H1 (cell line): ENCODE measurements at regions not wholly inside any gene's neighbourhood (a gene's known extent, or its start where the extent isn't known, plus 50 kb on each side); places are given as distances from the start of the nearest gene placed in this dataset.
"Not testable (repeated sequence)": the region's sequence is repeated elsewhere in the genome, so short reads cannot be mapped to it uniquely, and the experiment has no call there.

Source experiments
- CTCF ChIA-PET: fragments of 300-600 bp; sonication (Branson Sonifier 250); formaldehyde crosslinking; loops from one replicate; lab custom pipeline; 2021; ENCODE audit not compliant: partially characterized antibody; lab: Charles Lee
- POLR2A ChIA-PET: fragments of 300-600 bp; sonication (Branson Sonifier 250); formaldehyde crosslinking; loops from one replicate; lab custom pipeline; 2021; ENCODE audit warnings: inconsistent platforms; ENCODE audit not compliant: partially characterized antibody; lab: Charles Lee
- DNase-seq, 2 experiments: peaks; one replicate each; pipeline versions ENCODE4 v3.0.0 to v3.0.0-alpha.2; 2010 to 2022; ENCODE audit warnings: low spot score in 2 of 2, low read depth in 1 of 2, mixed read lengths in 1 of 2
- FAIRE-seq: peaks from 2 replicates; lab custom pipeline; 2011; peaks lifted over from hg19 to GRCh38; lab: Jason Lieb, UNC
- H2AFZ ChIP-seq: 2 replicates; pipeline ENCODE4 v1.8.1; 2012; ENCODE audit warnings: low read length, inconsistent platforms
- H2AK5ac ChIP-seq: 2 replicates; pipeline ENCODE4 v1.6.1; 2013; ENCODE audit warnings: low read depth, low read length
- H2BK120ac ChIP-seq: replicated peaks from 2 replicates; pipeline ENCODE3; 2013; ENCODE audit warnings: low read depth, low read length, inconsistent platforms
- H2BK12ac ChIP-seq: 2 replicates; pipeline ENCODE4 v1.6.1; 2013; ENCODE audit warnings: low read depth, low read length
- H2BK15ac ChIP-seq: 2 replicates; pipeline ENCODE4 v1.6.1; 2013; ENCODE audit warnings: low read length
- H2BK20ac ChIP-seq: 2 replicates; pipeline ENCODE4 v1.6.1; 2013; ENCODE audit warnings: low read length
- H2BK5ac ChIP-seq: 2 replicates; pipeline ENCODE4 v1.6.1; 2013; ENCODE audit warnings: low read depth, low read length
- H3K14ac ChIP-seq: 2 replicates; pipeline ENCODE4 v1.6.1; 2013; ENCODE audit warnings: inconsistent platforms; ENCODE audit not compliant: insufficient read length
- H3K18ac ChIP-seq: 2 replicates; pipeline ENCODE4 v1.6.1; 2013; ENCODE audit warnings: low read length; ENCODE audit errors: extremely low read depth
- H3K23ac ChIP-seq: 2 replicates; pipeline ENCODE4 v1.6.1; 2013; ENCODE audit warnings: inconsistent platforms; ENCODE audit not compliant: insufficient read length
- H3K23me2 ChIP-seq: 2 replicates; pipeline ENCODE4 v1.6.1; 2013; ENCODE audit warnings: low read depth, low read length
- H3K27ac ChIP-seq: 2 replicates; pipeline ENCODE4 v1.6.1; 2011; ENCODE audit warnings: low read depth, low read length, inconsistent platforms
- H3K27me3 ChIP-seq, 4 experiments: replicated peaks in 1 of 4; 1 replicate in 1 of 4; 2 replicates in 3 of 4; pipeline versions ENCODE4 v1.6.1 to v1.8.1; 2011 to 2013; ENCODE audit warnings: low read length in 3 of 4, mild to moderate bottlenecking in 3 of 4, inconsistent platforms in 2 of 4, mixed read lengths in 2 of 4, moderate library complexity in 1 of 4; ENCODE audit not compliant: control insufficient read depth in 3 of 4, insufficient read depth in 3 of 4; ENCODE audit errors: extremely low read depth in 1 of 4
- H3K36me3 ChIP-seq, 4 experiments: 2 replicates each; pipeline versions ENCODE4 v1.6.1 to v1.8.1; 2011 to 2013; ENCODE audit warnings: mild to moderate bottlenecking in 4 of 4, low read length in 3 of 4, moderate library complexity in 2 of 4, control low read depth in 1 of 4, inconsistent platforms in 1 of 4; ENCODE audit not compliant: insufficient read depth in 4 of 4, control insufficient read depth in 2 of 4
- H3K4ac ChIP-seq: replicated peaks from 2 replicates; pipeline ENCODE3; 2013; ENCODE audit warnings: low read length, low read depth, mixed read lengths, inconsistent platforms; ENCODE audit not compliant: insufficient read length
- H3K4me1 ChIP-seq, 4 experiments: replicated peaks in 1 of 4; 1 replicate in 1 of 4; 2 replicates in 3 of 4; pipeline versions ENCODE4 v1.6.1 to v1.8.1; 2011 to 2013; ENCODE audit warnings: low read length in 3 of 4, inconsistent platforms in 2 of 4, mixed read lengths in 1 of 4; ENCODE audit not compliant: insufficient read depth in 4 of 4, control insufficient read depth in 3 of 4
- H3K4me2 ChIP-seq, 2 experiments: 2 replicates each; pipeline versions ENCODE4 v1.6.1 to v1.8.1; 2011 to 2013; ENCODE audit warnings: low read depth in 2 of 2, low read length in 2 of 2, control low read depth in 1 of 2, inconsistent platforms in 1 of 2, mild to moderate bottlenecking in 1 of 2; ENCODE audit not compliant: insufficient read depth in 1 of 2
- H3K4me3 ChIP-seq, 4 experiments: fragments of 200-600, 300-600 bp in 1 of 4; sonication (generic), shearing (Covaris generic), sonication (Bioruptor Twin) in 1 of 4; 2 replicates each; pipeline versions ENCODE4 v1.5.1 to v1.8.1; 2011 to 2016; ENCODE audit warnings: low read length in 4 of 4, low read depth in 3 of 4, control low read depth in 2 of 4, inconsistent platforms in 2 of 4, mild to moderate bottlenecking in 2 of 4, mixed read lengths in 1 of 4, moderate library complexity in 1 of 4; ENCODE audit not compliant: insufficient read depth in 2 of 4; ENCODE audit errors: extremely low read depth in 1 of 4
- H3K56ac ChIP-seq: replicated peaks from 2 replicates; pipeline ENCODE3; 2013; ENCODE audit warnings: low read depth, mild to moderate bottlenecking, mixed read lengths, low read length, inconsistent platforms; ENCODE audit not compliant: insufficient read length
- H3K79me1 ChIP-seq: 2 replicates; pipeline ENCODE4 v1.6.1; 2013; ENCODE audit warnings: low read depth, low read length, control low read depth
- H3K79me2 ChIP-seq, 2 experiments: 2 replicates each; pipeline versions ENCODE4 v1.6.1 to v1.8.1; 2012 to 2013; ENCODE audit warnings: low read length in 2 of 2, mild to moderate bottlenecking in 2 of 2, inconsistent platforms in 1 of 2; ENCODE audit not compliant: insufficient read depth in 2 of 2, control insufficient read depth in 1 of 2
- H3K9ac ChIP-seq, 4 experiments: replicated peaks in 1 of 4; 1 replicate in 1 of 4; 2 replicates in 3 of 4; pipeline versions ENCODE4 v1.6.1 to v1.8.1; 2011 to 2013; ENCODE audit warnings: low read depth in 3 of 4, low read length in 3 of 4, control low read depth in 2 of 4, mild to moderate bottlenecking in 2 of 4, moderate library complexity in 2 of 4, inconsistent platforms in 1 of 4; ENCODE audit errors: extremely low read depth in 1 of 4
- H3K9me3 ChIP-seq, 2 experiments: 2 replicates each; pipeline versions ENCODE4 v1.6.1 to v1.8.1; 2012 to 2013; ENCODE audit warnings: mild to moderate bottlenecking in 2 of 2, moderate library complexity in 2 of 2, control low read depth in 1 of 2, inconsistent platforms in 1 of 2, low read depth in 1 of 2, low read length in 1 of 2, mixed read lengths in 1 of 2; ENCODE audit not compliant: insufficient read depth in 2 of 2
- H4K20me1 ChIP-seq, 2 experiments: replicated peaks in 1 of 2; 2 replicates each; pipeline versions ENCODE3 to v1.8.1; 2011 to 2013; ENCODE audit warnings: inconsistent platforms in 2 of 2, low read length in 2 of 2, mild to moderate bottlenecking in 1 of 2; ENCODE audit not compliant: insufficient read depth in 2 of 2, control insufficient read depth in 1 of 2
- H4K5ac ChIP-seq: 2 replicates; pipeline ENCODE4 v1.6.1; 2013; ENCODE audit warnings: low read length, low read depth, mixed read lengths, inconsistent platforms; ENCODE audit not compliant: insufficient read length
- H4K8ac ChIP-seq: 2 replicates; pipeline ENCODE4 v1.8.0; 2013; ENCODE audit warnings: mild to moderate bottlenecking, moderate library complexity, low read length, inconsistent platforms; ENCODE audit not compliant: insufficient read depth; ENCODE audit errors: extremely low read depth
- H4K91ac ChIP-seq: replicated peaks from 2 replicates; pipeline ENCODE3; 2013; ENCODE audit warnings: low read length, mixed read lengths, inconsistent platforms; ENCODE audit not compliant: insufficient read length
- WGBS, 2 experiments: shearing (Covaris generic) in 1 of 2; methylation state at CpG; one replicate each; pipeline versions ENCODE4 v1.1.6 to v1.1.7; 2013 to 2015; ENCODE audit warnings: low lambda C conversion rate in 2 of 2, mixed read lengths in 2 of 2, inconsistent platforms in 1 of 2, low coverage in 1 of 2, missing lambda C conversion rate in 1 of 2; ENCODE audit not compliant: insufficient replicate concordance in 2 of 2, insufficient coverage in 1 of 2, insufficient read length in 1 of 2; ENCODE audit errors: extremely low coverage in 1 of 2, missing lambda C conversion rate in 1 of 2; 5-methylcytosine and 5-hydroxymethylcytosine counted together

GRCh38 chr2:83976628-83977027, 482.5 kb downstream of the SUCLG1 start:
- H3K79me1 ChIP-seq, POLR2A ChIA-PET, H2BK15ac ChIP-seq, H3K27me3 ChIP-seq, H3K27ac ChIP-seq, H4K20me1 ChIP-seq, CTCF ChIA-PET, H3K23ac ChIP-seq, H3K56ac ChIP-seq, H4K5ac ChIP-seq, H3K14ac ChIP-seq, H2AK5ac ChIP-seq, H2BK12ac ChIP-seq, H3K4me2 ChIP-seq, H3K23me2 ChIP-seq, H4K8ac ChIP-seq, H2BK5ac ChIP-seq, H2AFZ ChIP-seq, H3K18ac ChIP-seq, FAIRE-seq, H3K4me3 ChIP-seq, H3K9ac ChIP-seq, H4K91ac ChIP-seq, H2BK120ac ChIP-seq, H3K79me2 ChIP-seq, H2BK20ac ChIP-seq, H3K4ac ChIP-seq, H3K4me1 ChIP-seq, DNase-seq, H3K36me3 ChIP-seq: not testable (repeated sequence)
- H3K9me3 ChIP-seq: peaks cover 6 to 13% of the 10 kb centered on the region in 2 experiments; a peak in 2 of 4 replicates
- 87% methylated on average over 6 of the region's 6 CpGs; no CpG with 5 or more reads in 1 of the 2 experiments for WGBS, 2 experiments
